SK-N-SH (cell line): ENCODE measurements at regions not wholly inside any gene's neighbourhood (a gene's known extent, or its start where the extent isn't known, plus 50 kb on each side); places are given as distances from the start of the nearest gene placed in this dataset.

Experiments
- CTCF ChIP-seq: fragments of 200-600 bp; sonication (generic); IDR thresholded peaks from 2 replicates; pipeline ENCODE4 v1.6.1; 2017; ENCODE audit warnings: antibody characterized with exemption, mild to moderate bottlenecking, moderate library complexity
- JUND ChIP-seq: IDR thresholded peaks from 2 replicates; pipeline ENCODE4 v1.4.0; 2012
- POLR2AphosphoS5 ChIP-seq: IDR thresholded peaks from 2 replicates; pipeline ENCODE4 v1.6.1; 2012; ENCODE audit warnings: low read depth, low read length
- SIN3A ChIP-seq: IDR thresholded peaks from 2 replicates; pipeline ENCODE4 v1.6.1; 2012; ENCODE audit warnings: low read depth, mild to moderate bottlenecking, low read length, moderate library complexity, borderline replicate concordance
- YY1 ChIP-seq: IDR thresholded peaks from 2 replicates; pipeline ENCODE4 v1.4.0; 2012; ENCODE audit warnings: low read depth, mild to moderate bottlenecking

- TF ChIP-seq CTCF = no peak
- no peak for TF ChIP-seq SIN3A
- TF ChIP-seq JUND = no peak
- no peak for TF ChIP-seq POLR2AphosphoS5
- no peak for TF ChIP-seq YY1
Measured at GRCh38 chr16:54687043-54687899, 243.4 kb upstream of the IRX5 start.
